ENCODE measurements at regions not wholly inside any gene's neighbourhood (a gene's known extent, or its start where the extent isn't known, plus 50 kb on each side); places are given as distances from the start of the nearest gene placed in this dataset.

- intact Hi-C loops (cut with micrococcal nuclease; ENCODE audit: unreplicated experiment), result no loop called here
- no peaks in the 10 kb centered on the region for H3K79me2 ChIP-seq (ENCODE audit: control insufficient read depth, insufficient read depth, low read length)
- no peak overlapping the region for H3K4me3 ChIP-seq
- 26% methylated on average over 13 of the region's 13 CpGs for WGBS (ENCODE audit: insufficient coverage, insufficient replicate concordance, low lambda C conversion rate, missing lambda C conversion rate)
- H4K20me1 ChIP-seq (ENCODE audit: control insufficient read depth, insufficient read depth), result no peaks in the 10 kb centered on the region
- POLR2A ChIA-PET, result interaction anchor here (0.8 kb wide), 1 partner anchor 255 kb away, joined by 3 read pairs; no protein-coding TSS in a partner anchor
- no peak overlapping the region for H2AFZ ChIP-seq (ENCODE audit: control insufficient read depth, low read depth, low read length)
- no peaks in the 10 kb centered on the region for H3K36me3 ChIP-seq (ENCODE audit: control insufficient read depth in 2 of 2, insufficient read depth in 2 of 2, low read length in 1 of 2)
- FAIRE-seq (no peak), DNase-seq (ENCODE audit: low read depth, low spot score) (peak; percentile 43), ATAC-seq (peak; percentile 93)
- RAD21 ChIA-PET (ENCODE audit: unreplicated experiment), result interaction anchor here (0.8 kb wide), 1 partner anchor 10 kb away, joined by 3 read pairs; no protein-coding TSS in a partner anchor
- peaks cover 0 to 3% of the 10 kb centered on the region in 2 experiments; a peak in 1 of 4 replicates for H3K27me3 ChIP-seq (replicated peaks in 1 of 2; ENCODE audit: control insufficient read depth in 2 of 2, insufficient read depth in 2 of 2, low read length in 1 of 2)
- BruUV-seq (replicated peaks), result no TSS peak
- SMC1A ChIA-PET (ENCODE audit: uncharacterized antibody, unreplicated experiment), result interaction anchor here (1.4 to 1.7 kb wide), 3 partner anchors 9 to 50 kb away, joined by 3 read pairs; no protein-coding TSS in a partner anchor
- no peak overlapping the region for H3K9ac ChIP-seq (ENCODE audit: control insufficient read depth, insufficient read depth, low read length)
- peaks cover 5% of the 10 kb centered on the region for H3K4me1 ChIP-seq (ENCODE audit: control insufficient read depth, insufficient read depth, low read length)
- in situ Hi-C loops (cut with MboI), result no loop called here
- CTCF ChIA-PET, result interaction anchor here (1.4 to 2.7 kb wide), 3 partner anchors 8 to 213 kb away, joined by 4 to 6 read pairs (median 4); no protein-coding TSS in a partner anchor
- H3K9me3 ChIP-seq (replicated peaks; ENCODE audit: control insufficient read depth, insufficient read depth, low read length), result no peaks in the 10 kb centered on the region
- no peak overlapping the region for H3K27ac ChIP-seq (ENCODE audit: control insufficient read depth, insufficient read depth)
- 0 out of 2 replicates have a peak overlapping the region, but pooled peaks have one; percentile 20 for H3K4me2 ChIP-seq (ENCODE audit: control insufficient read depth, insufficient read depth)
- TF ChIP-seq CEBPZ (IDR thresholded peaks at IDR 0.05; ENCODE audit: low read depth, low read length) (no peak), PAX8 (IDR thresholded peaks at IDR 0.05) (no peak), NFXL1 (IDR thresholded peaks at IDR 0.05; ENCODE audit: borderline replicate concordance) (no peak), NRF1 (conservative IDR thresholded peaks at IDR 0.05; ENCODE audit: low read depth, low read length) (no peak), CBX5 (IDR thresholded peaks at IDR 0.05; ENCODE audit: low read depth) (no peak), IRF3 (IDR thresholded peaks at IDR 0.05) (no peak), SMAD1 (IDR thresholded peaks at IDR 0.05; ENCODE audit: low read depth, partially characterized antibody) (no peak), PRDM15 (CRISPR knock-in tag; IDR thresholded peaks at IDR 0.05) (no peak), EED (IDR thresholded peaks at IDR 0.05; ENCODE audit: low read depth) (no peak), MAX (IDR thresholded peaks at IDR 0.05; ENCODE audit: low read depth, low read length) (no peak), BHLHE40 (IDR thresholded peaks at IDR 0.05; ENCODE audit: borderline replicate concordance in 1 of 2, low read depth in 2 of 2, low read length in 1 of 2) (no peak), WRNIP1 (IDR thresholded peaks at IDR 0.05; ENCODE audit: borderline replicate concordance, low read depth, low read length) (no peak), ZNF24 (IDR thresholded peaks at IDR 0.05) (no peak), MTA2 (IDR thresholded peaks at IDR 0.05; ENCODE audit: low read depth) (peak; percentile 78)
These were observed 89.6 kb downstream of the ACAA2 start for GRCh38 chr18:49723648-49724180.

All from GM12878 (cell line).